ENCODE measurements at regions not wholly inside any gene's neighbourhood (a gene's known extent, or its start where the extent isn't known, plus 50 kb on each side); places are given as distances from the start of the nearest gene placed in this dataset.
"Not testable (repeated sequence)": the region's sequence is repeated elsewhere in the genome, so short reads cannot be mapped to it uniquely, and the experiment has no call there.

DNA sequence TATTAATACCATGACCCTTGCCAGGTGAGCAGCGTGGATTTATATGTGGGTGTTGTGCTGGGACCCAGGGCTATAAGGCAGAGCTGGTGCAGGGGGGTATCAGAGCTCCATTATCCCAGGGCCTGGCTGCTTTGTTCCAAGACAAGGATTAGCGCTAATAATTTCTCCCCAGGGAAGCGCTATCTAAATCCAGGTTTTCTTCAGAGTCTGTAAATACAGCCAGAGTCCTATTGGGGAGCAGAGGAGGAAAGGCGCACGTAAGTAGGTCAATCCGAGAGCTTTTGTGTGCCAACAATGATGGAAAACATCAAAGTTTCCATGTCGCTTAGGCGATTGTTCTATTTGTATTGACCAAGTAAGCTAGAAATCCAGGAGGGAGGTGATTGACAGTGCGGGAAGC, 1009.7 kb downstream of the VRK1 start:
- ATAC-seq (no peak), DNase-seq (no peak)
- intact Hi-C loops (cut with micrococcal nuclease) = no loop called here

DNA sequence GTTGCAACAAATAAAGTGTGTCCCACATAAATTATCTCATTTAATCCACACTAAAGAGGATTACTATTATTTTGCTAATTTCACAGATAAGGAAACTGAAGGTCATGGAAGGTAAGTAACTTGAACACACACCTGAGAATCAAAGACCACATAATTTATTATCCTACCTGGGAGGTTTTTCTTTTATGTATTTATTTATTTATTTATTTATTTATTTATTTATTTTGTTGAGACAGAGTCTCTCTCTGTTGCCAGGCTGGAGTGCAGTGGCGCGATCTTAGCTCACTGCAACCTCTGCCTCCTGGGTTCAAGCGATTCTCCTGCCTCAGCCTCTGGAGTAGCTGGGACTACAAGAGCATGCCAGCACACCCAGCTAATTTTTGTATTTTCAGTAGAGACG, 1011.4 kb downstream of the VRK1 start:
- ATAC-seq; intact Hi-C loops (cut with micrococcal nuclease); DNase-seq: not testable (repeated sequence)

DNA sequence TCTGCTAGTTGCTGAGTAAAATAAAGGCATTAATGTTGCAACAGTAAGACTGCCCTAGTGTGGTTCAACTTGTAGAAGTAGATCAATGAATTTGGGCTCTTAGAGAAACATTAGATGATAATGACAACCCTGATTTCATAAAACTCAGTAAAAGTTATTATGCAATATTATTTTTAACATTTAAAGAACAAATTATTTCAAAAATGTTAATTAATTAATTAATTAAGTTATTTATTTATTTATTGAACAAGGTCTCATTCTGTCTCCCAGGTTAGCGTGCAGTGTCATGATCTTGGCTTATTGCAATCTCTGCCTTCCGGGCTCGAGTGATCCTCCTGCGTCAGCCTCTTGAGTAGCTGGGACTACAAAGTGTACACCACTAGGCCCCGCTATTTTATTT, 1016.4 kb downstream of the VRK1 start:
- no peak for ATAC-seq
- intact Hi-C loops (cut with micrococcal nuclease) = no loop called here
- DNase-seq = no peak

DNA sequence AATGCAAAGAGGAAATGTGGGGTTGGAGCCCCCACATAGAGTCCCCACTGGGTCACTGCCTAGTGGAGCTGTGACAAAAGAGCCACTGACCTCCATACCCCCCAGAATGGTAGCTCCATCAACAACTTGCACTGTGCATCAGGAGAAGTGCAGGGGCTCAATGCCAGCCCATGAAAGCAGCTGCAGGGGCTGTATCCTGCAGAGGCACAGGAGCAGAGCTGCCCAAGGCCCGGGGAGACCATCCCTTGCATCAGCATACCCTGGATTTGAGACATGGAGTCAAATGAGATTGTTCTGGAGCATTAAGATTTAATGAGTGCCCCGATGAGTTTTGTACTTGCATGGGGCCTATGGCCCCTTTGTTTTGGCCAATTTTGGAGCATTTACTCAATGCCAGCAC, 1023.6 kb downstream of the VRK1 start:
- no peak for DNase-seq
- intact Hi-C loops (cut with micrococcal nuclease) = no loop called here
- ATAC-seq = no peak

DNA sequence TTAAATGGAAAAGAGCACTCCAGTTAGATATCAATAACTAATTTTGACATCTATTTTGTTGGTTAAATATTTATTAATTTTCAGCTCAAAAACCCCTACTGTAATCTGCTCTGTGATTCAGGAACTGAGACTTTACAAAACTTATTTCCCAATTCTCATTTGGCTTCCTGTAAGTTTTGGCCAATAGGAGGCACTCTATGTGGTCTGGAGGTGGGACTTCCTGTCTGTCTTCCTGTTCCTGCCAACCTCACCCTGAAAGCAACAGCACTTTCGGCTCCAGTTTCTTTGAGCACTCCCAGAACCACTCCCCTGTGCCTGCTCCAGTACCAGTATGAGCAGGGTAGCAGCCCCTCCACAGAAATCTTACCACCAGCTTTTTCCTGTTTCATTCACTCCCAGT, 1027.0 kb downstream of the VRK1 start:
- intact Hi-C loops (cut with micrococcal nuclease) = no loop called here
- DNase-seq (no peak), ATAC-seq (no peak)

DNA sequence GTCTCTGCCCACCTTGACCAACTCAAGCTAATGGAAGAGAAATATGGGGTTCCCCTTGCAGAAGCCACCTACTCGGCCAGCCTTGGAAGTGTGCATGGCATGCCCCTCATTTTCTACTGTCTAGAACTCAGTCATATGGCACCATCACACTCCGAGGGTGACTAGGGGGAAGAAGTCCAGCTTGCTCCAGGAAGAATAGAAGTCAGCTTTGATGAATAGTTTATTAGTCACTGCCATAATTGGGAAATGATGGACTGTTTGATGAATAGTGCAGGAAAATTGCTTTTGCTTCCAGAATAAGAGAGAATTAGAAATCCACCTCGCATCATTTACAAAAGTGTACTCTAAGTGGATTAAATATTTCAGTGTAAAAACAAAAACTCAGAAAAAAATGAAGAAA, 1030.6 kb downstream of the VRK1 start:
- DNase-seq (no peak), ATAC-seq (no peak)
- intact Hi-C loops (cut with micrococcal nuclease) = no loop called here

DNA sequence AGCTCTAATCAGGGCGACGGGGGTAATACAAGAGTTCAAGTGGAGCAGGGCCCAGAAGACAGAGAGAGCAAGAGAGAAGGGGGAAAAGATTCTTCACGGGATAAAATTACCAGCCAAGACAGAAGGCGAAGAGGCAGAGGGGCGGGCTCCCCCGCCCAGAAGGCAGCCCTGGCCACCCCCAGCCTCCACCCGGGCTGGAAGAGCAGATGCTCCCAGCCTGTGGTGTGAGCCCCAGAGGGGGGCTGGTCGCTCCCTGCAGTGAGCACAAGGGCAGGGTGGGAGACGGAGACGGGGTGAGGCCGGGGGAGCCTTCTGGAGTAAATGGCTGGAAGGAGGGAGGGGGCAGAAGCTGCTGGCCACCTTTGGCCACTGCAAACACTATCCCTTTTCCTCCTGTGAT, 1035.6 kb downstream of the VRK1 start:
- ATAC-seq (no peak), DNase-seq (no peak)
- intact Hi-C loops (cut with micrococcal nuclease) = no loop called here

DNA sequence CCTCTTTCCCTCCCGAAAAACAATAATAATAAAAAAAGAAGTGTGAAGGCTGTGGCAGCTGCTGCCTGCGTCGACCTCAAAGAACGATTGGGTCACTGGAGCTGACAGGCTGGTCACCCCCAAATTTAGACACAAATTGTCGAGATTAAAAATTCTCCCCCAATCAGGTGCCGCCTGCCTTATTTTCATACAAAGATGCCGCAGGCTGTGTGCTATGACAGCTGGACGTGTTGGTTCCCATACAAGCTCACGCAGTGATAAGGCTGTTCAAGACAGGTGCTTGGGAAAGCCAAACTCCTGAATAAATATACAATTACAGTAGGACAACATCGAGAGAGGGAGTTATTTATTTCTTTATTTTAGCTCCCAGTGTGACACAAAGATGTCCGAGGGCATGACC, 1041.8 kb downstream of the VRK1 start:
- intact Hi-C loops (cut with micrococcal nuclease) = no loop called here
- no peak for ATAC-seq
- no peak for DNase-seq

DNA sequence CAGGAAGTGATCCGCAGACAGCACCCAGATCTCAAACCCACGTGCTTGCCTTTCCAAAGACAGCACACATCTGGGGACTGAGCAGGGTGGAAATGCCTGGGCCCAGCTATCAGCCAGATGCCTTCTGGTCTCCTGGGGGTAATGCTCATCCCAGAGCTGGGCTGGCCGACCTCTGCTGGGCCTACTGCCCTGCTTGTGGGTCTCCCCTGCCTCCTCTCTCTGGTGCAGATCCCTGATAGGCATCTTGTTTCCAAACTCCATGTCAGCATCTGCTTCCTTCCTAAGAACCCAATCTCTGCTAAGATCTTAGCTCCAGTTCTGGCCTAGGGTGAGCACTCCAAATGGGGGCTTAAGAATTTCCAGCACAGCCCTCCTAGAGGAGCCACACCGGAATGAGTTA, 1043.0 kb downstream of the VRK1 start:
- DNase-seq = no peak
- intact Hi-C loops (cut with micrococcal nuclease) = no loop called here
- no peak for ATAC-seq

DNA sequence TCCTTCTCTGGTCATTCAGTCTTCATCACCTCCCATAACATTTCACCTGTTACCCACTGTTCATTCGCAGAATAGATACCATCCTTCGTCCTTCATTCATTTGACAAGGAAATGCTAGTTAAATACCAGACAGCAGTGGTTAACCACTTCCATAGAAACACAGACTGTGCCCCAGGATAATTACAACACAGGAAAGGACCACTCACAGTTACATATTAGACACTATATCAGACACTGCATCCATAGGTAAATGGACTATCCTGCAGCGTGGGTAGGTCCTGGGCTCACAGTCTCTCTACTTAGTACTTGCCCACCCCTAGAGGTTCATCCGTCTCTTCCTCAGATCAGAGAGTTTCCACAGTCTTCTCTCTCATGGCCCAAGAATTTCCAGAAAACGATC, 1044.6 kb downstream of the VRK1 start:
- DNase-seq (no peak), ATAC-seq (no peak)
- intact Hi-C loops (cut with micrococcal nuclease) = no loop called here

DNA sequence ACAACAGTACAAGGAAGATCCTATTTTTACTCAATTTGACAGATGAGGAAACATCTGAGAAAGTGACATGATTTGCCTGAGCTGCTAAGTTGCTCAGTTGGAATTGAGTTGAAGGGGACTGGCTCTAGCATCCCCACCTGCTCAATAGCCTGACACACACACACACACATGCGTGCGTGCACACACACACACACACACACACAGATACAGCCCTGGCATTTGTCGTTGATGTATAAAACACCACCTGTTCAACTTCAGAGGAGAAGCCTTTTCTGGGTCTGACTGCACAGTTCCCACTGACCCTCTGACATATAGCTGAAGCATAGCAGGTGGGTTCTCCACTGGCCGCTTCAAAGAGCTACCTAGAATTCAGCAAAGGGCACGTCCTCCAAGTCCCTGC, 1045.9 kb downstream of the VRK1 start:
- ATAC-seq = no peak
- DNase-seq = no peak
- intact Hi-C loops (cut with micrococcal nuclease) = no loop called here

DNA sequence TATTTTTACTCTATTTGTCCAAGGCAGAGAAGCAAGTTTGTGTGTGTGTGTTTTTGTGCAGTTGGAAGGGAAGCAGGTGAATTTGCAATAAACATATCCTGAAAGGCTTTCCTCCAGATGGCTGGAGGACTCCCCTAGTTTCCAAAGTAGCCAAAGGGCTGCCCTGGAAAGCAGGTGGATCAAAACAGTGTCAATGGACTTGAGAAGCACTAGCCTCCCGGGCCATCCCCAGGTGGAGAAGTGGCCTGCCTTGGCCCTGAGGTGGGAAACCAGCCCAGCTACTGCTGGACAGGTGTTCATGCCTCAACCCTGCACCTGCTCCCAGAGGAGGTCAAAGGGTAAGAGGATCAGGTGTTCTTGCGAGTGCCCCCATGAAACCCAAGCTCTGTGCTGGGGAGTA, 1046.9 kb downstream of the VRK1 start:
- no peak for ATAC-seq
- intact Hi-C loops (cut with micrococcal nuclease) = no loop called here
- no peak for DNase-seq

DNA sequence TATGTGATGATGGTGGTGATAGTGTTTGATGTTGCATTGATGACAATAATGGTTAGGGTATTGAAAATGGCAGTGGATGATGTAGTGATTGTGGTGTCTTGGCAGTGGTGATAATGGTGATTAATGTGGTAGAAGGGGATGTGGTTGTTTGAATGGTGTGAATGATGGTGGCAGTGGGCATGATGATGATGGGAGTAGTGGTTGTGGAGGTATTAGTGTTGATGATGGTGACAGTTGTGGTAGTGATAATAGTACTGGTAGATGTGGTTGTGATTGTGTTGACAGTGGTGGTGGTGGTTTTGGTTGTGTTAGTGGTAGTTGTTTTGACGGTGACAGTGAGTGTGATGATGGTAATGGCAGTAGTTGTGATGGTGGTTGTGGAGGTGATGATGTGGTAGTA, 1049.0 kb downstream of the VRK1 start:
- no peak for DNase-seq
- intact Hi-C loops (cut with micrococcal nuclease) = no loop called here
- ATAC-seq = no peak

DNA sequence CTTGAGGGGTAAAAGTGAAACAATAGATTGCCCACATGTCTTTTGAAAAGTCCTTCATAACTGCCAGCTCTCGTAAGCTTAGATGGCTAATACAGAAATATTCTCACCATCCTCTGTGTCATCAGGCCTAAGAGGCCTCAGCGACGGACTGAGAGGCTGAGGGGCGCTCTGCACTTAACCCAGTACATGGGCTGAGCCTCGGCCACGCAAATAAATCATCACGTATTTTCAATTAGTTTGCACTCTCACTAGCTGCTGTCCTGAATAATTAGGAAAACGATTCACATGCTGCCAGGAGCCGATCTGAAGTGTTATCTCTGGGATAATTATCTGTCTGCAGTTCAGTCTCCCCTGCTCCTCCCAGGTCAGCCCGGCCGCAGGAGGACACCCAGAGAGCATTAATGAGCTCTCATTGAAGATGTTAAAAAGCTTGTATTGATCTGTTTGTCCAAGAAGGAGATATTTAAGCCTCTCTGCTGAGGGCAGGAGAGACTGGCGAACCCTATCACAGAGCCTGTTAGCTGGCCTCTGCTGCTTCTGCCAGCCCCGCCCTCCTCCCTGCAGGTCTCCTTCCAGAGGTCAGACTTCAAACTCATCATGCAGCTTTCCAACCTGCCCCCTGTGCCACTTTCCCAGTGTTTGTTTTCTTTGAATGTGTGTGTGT, 1051.3 kb downstream of the VRK1 start:
- DNase-seq (no peak), ATAC-seq (no peak)
- intact Hi-C loops (cut with micrococcal nuclease) = no loop called here

DNA sequence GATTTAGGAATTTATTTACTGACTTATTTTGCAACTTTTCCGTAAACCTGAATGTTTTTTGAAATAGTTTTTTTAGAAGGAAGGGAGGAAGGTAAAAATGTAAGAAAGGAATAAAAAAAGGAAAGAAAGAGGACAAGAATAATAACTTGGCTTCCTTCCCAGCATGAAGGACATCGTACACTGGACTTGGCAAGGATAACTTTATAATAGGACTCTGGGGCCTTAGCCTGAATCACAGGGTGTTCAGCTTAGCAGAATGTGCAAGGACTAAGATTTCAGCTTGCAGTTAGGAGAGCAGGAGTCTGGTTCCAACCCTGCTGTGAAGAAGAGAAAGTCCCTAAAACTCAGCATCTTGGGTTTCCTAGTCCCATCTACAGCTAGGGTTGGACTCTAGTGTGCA, 1053.3 kb downstream of the VRK1 start:
- intact Hi-C loops (cut with micrococcal nuclease) = no loop called here
- DNase-seq (no peak), ATAC-seq (no peak)

DNA sequence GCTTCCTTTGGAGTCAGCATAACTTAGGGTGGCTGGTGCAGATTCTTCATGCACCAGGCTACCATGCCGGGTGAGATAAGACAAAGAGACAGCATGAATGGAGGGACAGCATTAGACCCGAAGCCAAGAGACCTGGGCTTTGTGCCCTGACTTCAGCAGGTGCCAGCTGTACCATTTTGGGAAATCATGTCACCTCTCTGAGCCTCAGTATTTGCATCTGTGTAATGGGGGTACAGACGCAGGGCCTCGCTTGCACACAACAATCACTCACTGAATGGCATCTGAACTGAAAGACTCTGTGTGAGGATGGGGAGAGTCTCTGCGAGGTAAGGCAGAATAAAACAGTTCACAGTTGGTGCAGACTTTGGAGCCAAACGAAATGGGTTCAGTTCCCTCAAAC, 1053.7 kb downstream of the VRK1 start:
- DNase-seq (no peak), ATAC-seq (no peak)
- intact Hi-C loops (cut with micrococcal nuclease) = no loop called here

DNA sequence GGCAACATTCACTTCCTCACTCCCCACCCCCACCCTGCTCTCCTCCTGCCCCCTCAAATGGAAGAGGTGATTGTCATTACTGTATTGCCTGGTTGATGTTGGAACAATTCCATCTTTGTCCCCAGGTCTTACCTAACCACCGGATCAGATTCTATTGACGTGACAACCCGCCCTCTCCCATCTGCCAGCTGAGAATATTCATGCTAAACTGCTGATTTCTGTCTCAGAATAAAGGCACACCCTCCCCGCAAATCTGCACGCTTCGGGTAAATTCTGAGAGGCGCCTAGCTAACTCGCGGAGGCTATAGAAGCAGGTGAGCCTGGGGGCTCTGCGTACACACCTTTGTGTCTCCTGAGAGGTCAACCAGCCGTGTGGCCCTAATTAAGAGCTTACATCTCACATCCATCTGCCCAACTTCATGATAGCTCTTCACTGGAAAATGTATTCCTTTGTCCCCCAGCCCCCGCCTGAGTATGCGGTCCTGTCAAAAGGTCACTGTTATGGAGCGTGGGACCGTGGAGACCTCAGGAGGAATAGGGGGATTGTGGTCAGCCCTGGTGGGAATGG, 1054.3 kb downstream of the VRK1 start:
- intact Hi-C loops (cut with micrococcal nuclease) = no loop called here
- no peak for DNase-seq
- no peak for ATAC-seq

DNA sequence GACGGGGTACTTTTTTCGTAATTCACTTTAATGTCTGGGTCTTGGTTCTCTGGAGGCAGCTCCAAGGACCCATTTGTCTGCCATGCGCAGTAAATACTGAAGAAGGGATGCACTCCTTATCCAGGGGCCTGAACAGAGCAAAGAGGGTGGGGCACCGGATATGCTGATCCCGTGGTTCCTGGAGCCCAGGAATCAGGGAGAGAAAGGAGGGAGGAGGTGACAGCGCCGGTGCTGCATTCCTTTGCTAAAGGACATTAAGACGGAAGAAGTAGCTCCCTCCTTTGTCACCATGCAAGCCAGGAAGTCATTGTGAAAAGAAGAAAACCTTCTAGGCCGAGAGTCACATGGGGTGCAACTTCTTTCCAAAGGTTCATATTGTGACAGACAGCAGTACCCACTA, 1057.7 kb downstream of the VRK1 start:
- no peak for DNase-seq
- ATAC-seq = no peak
- intact Hi-C loops (cut with micrococcal nuclease) = no loop called here

DNA sequence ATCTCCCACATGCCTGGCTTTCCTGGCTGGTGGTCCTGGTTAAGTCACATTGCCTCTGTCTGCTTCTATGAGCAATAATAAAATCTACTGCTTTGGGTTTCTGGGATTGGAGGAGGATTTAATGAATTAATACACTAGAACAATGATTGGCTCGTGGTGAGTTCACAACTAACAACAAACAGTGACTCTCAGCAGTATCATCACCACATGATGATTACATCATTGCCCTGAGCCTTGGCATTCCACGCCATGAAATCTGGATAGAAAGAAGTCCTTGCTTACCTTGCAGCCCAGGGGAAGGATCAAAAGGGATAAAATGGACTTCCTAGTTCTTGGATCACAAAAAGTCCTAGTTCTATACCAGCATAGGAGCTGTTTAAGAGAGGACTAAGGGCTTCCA, 1069.0 kb downstream of the VRK1 start:
- ATAC-seq (no peak), DNase-seq (no peak)
- intact Hi-C loops (cut with micrococcal nuclease) = no loop called here

DNA sequence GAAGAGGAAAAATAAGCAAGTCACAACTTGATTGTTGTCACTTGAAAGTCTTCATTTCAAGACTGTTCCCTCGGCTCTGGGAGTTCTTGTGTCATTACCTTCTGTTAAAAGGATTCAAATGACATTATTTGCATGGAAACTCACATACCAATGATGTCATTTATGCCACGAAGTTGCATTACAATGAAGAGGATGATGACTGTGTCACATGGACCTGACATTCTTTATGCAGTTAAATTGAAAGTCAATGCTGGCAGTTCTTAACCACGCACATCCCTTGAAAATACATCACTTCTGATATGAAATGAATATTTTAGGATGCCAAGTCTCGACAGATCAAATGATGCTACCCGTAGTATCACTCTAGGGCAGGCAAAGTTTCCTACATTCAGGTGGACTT, 1069.5 kb downstream of the VRK1 start:
- DNase-seq (no peak), ATAC-seq (no peak)
- intact Hi-C loops (cut with micrococcal nuclease) = no loop called here

DNA sequence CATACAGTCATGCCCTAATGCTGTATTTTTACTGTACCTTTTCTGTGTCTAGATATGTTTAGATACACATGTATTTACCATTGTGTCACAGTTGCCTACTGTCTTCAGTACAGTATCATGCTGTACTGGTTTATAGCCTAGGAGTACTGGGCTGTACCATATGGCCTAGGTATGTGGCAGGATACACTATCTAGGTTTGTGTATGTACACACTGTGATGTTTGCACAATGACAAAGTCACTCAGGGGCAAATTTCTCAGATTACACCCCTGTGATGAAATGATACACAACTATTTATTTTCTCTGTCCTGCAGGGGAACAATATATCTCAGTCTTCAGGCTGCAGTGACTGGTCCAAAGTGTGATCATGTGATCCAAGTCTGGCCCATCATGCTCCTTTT, 1076.1 kb downstream of the VRK1 start:
- ATAC-seq (no peak), DNase-seq (no peak)
- intact Hi-C loops (cut with micrococcal nuclease) = no loop called here

DNA sequence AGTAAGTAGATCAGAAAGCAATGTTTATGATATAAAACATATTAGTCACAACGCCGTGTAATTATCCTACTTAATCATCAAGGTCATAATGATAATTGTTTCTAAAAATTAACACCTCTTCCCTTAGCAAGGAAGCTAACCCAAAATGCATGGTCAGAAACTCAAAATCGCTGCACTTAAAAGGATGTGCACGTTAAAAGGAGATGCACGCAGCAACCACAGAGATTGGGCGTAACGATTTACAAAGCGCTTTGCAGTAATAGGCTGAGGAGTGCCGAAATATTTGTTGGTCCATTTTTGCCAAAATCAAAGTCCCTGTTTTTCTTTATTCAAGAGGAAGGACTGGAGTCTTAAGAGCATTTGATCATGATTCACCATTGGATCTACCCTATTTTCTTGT, 1077.2 kb downstream of the VRK1 start:
- ATAC-seq (no peak), DNase-seq (no peak)
- intact Hi-C loops (cut with micrococcal nuclease) = no loop called here

Data from left ventricle myocardium superior (tissue), 1 donor.